HEK293T (cell line): ENCODE measurements at regions not wholly inside any gene's neighbourhood (a gene's known extent, or its start where the extent isn't known, plus 50 kb on each side); places are given as distances from the start of the nearest gene placed in this dataset.

Experiments used
- CTCF ChIA-PET: fragments of 350-600 bp; formaldehyde crosslinking; extraction: SDS; loops from one replicate; lab custom pipeline; 2021; ENCODE audit warnings: antibody characterized with exemption, inconsistent platforms; lab: Yijun Ruan, JAX
- POLR2A ChIA-PET: fragments of 350-600 bp; formaldehyde crosslinking; extraction: SDS; loops from one replicate; lab custom pipeline; 2020; ENCODE audit warnings: antibody characterized with exemption, inconsistent platforms; lab: Yijun Ruan, JAX
- DNase-seq: peaks from one replicate; pipeline ENCODE4 v3.0.0; 2012; ENCODE audit warnings: mixed read lengths; ENCODE audit errors: extremely low spot score
- ARNT ChIP-seq: fragments of 450-650 bp; IDR thresholded peaks from 2 replicates; pipeline ENCODE4 v1.6.1; 2017; ENCODE audit warnings: mild to moderate bottlenecking
- BHLHE40 ChIP-seq: fragments of 450-650 bp; IDR thresholded peaks from 2 replicates; pipeline ENCODE4 v1.6.1; 2016; ENCODE audit warnings: mild to moderate bottlenecking, moderate library complexity, borderline replicate concordance
- CTBP1 ChIP-seq: fragments of 450-650 bp; IDR thresholded peaks from 2 replicates; pipeline ENCODE4 v1.6.1; 2016; ENCODE audit warnings: borderline replicate concordance
- ELF4 ChIP-seq: fragments of 450-650 bp; IDR thresholded peaks from 2 replicates; pipeline ENCODE4 v1.6.1; 2017; ENCODE audit warnings: antibody characterized with exemption
- FOXA1 ChIP-seq: fragments of 450-650 bp; IDR thresholded peaks from 2 replicates; pipeline ENCODE4 v1.6.1; 2016; ENCODE audit warnings: mild to moderate bottlenecking
- FOXK2 ChIP-seq: fragments of 450-650 bp; IDR thresholded peaks from 2 replicates; pipeline ENCODE4 v1.6.1; 2016; ENCODE audit warnings: mild to moderate bottlenecking
- FOXM1 ChIP-seq: fragments of 450-650 bp; IDR thresholded peaks from 2 replicates; pipeline ENCODE4 v1.6.1; 2017; ENCODE audit warnings: mild to moderate bottlenecking, borderline replicate concordance
- HDGF ChIP-seq: fragments of 450-650 bp; IDR thresholded peaks from 2 replicates; pipeline ENCODE4 v1.6.1; 2017; ENCODE audit warnings: antibody characterized with exemption, borderline replicate concordance
- L3MBTL2 ChIP-seq: fragments of 450-650 bp; conservative IDR thresholded peaks from 2 replicates; pipeline ENCODE4 v1.6.1; 2016; ENCODE audit warnings: mild to moderate bottlenecking
- LEF1 ChIP-seq: fragments of 450-650 bp; IDR thresholded peaks from 2 replicates; pipeline ENCODE4 v1.6.1; 2017; ENCODE audit warnings: mild to moderate bottlenecking, borderline replicate concordance
- NFRKB ChIP-seq: fragments of 450-650 bp; IDR thresholded peaks from 2 replicates; pipeline ENCODE4 v1.6.1; 2016; ENCODE audit warnings: mild to moderate bottlenecking, moderate library complexity
- SP1 ChIP-seq: fragments of 450-650 bp; IDR thresholded peaks from 2 replicates; pipeline ENCODE4 v1.6.1; 2017
- SUZ12 ChIP-seq: fragments of 450-650 bp; IDR thresholded peaks from 2 replicates; pipeline ENCODE4 v1.6.1; 2016; ENCODE audit warnings: mild to moderate bottlenecking
- TARDBP ChIP-seq: fragments of 450-650 bp; IDR thresholded peaks from 2 replicates; pipeline ENCODE4 v1.6.1; 2016
- ZNF384 ChIP-seq: fragments of 450-650 bp; IDR thresholded peaks from 2 replicates; pipeline ENCODE4 v1.6.1; 2016
- TF ChIP-seq, protein P1 (sequence below): fragments of 450-650 bp; IDR thresholded peaks from 2 replicates; pipeline ENCODE4 v1.6.1; 2016

DNA sequence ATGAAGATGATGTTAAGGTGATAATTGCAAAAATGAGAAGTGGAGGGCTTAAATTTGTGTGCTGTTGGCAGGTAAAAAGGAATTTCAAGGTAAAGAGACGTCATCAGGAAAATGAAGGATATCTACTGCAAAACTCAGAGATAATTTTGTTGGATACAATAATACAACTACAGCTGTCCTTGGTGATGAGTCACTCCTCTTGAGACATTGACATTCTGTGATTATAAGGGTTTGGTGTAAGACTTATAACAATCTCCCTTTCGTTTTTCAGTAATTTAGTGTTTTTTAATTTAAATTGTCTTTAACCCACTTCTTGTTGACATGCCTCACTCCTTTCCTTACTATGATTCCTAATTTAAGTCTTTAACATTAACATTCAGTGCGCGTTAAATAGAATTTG, 1074.1 kb upstream of the SLIT2 start:
- CTCF ChIA-PET, result no interaction called here
- DNase-seq, result no peak
- POLR2A ChIA-PET, result no interaction called here

DNA sequence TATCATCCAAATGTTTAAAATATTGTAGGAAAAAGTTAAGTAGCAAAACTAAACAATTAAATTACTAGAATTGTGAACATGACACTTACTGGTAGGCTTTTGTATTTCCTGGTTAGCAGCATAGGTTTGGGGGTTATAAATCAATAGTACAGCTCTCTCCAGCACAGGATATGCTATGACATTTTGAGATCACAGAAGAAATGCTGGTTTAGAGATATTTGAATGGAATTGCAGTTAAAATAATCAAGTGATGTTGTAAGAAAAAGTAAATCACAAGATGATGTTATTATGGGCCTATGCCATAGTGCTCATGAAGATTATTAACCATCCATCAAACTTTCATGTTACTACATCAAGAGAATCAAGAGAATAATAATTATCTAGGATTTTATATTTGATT, 1079.9 kb upstream of the SLIT2 start:
- no peak for DNase-seq
- ChIA-PET CTCF (no interaction called here), POLR2A (no interaction called here)
- TF ChIP-seq ELF4 (no peak), FOXM1 (no peak), FOXK2 (no peak), SUZ12 (no peak)

More for the DNA sequence above, 1074.1 kb upstream of the SLIT2 start:
- TF ChIP-seq HDGF (no peak), SUZ12 (no peak)

DNA sequence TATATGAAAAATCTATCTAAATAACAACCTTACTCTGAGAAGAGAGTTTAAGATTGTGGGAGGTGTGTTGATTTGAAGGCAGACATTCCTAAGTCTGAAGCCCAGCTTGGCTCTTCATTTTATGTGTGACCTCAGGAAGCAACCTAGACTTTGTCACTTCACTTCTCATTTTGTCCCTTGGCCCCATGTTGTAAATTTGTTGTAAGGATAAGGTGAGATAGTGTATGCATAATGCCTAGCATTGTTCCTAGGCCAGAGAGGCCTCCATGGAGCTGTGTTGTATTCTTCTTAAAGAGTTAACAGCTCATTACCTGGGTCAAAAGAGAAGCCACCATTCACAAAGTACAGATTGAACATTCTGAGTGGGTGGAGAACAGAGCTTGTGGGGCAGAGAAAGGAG, 1084.4 kb upstream of the SLIT2 start:
- CTCF ChIA-PET, result no interaction called here

DNA sequence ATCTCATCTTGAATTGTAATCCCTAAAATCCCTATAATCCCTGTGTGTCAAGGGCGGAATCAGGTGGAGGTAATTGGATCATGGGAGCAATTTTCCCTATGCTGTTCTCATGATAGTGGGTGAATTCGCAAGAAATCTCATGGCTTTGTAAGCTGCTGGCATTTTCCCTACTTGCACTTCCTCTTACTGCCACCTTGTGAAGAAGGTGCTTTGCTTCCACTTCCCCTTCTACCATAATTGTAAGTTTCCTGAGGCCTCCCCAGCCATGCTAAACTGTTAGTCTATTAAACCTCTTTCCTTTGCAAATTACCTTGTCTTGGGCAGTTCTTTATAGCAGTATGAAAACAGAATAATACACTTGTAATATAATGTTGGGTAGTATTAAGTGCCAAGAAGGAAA, 1087.4 kb upstream of the SLIT2 start:
- CTCF ChIA-PET, result no interaction called here
- DNase-seq, result no peak
- POLR2A ChIA-PET, result no interaction called here
- no peak for TF ChIP-seq FOXK2
- TF ChIP-seq HDGF, result no peak
- no peak for TF ChIP-seq FOXA1
- no peak for TF ChIP-seq NFRKB
- TF ChIP-seq CTBP1, result no peak
- TF ChIP-seq L3MBTL2, result no peak
- TF ChIP-seq, protein P1, sequence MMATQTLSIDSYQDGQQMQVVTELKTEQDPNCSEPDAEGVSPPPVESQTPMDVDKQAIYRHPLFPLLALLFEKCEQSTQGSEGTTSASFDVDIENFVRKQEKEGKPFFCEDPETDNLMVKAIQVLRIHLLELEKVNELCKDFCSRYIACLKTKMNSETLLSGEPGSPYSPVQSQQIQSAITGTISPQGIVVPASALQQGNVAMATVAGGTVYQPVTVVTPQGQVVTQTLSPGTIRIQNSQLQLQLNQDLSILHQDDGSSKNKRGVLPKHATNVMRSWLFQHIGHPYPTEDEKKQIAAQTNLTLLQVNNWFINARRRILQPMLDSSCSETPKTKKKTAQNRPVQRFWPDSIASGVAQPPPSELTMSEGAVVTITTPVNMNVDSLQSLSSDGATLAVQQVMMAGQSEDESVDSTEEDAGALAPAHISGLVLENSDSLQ, result no peak
- no peak for TF ChIP-seq TARDBP
- no peak for TF ChIP-seq SUZ12
- no peak for TF ChIP-seq FOXM1

More for the DNA sequence above, 1084.4 kb upstream of the SLIT2 start:
- TF ChIP-seq ZNF384, result no peak
- no peak for TF ChIP-seq L3MBTL2
- POLR2A ChIA-PET, result no interaction called here
- no peak for DNase-seq

DNA sequence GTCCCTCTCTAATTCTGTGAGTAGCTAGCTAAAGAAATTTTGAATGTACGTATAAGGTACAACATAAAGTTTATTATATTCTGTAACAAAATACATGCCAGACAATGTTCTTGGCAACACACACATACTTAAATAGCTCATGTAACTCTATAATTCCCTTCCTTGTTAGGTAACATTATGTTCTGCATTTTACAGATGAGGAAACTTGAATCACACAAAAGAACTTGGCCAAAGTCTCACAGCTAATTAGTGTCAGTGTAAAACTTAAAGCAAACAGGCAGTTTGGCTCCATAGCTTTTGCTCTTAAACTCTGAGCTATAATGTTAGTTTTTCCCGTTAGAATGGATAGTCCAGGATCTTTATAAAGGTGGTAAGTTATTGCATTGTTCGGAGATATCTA, 1091.8 kb upstream of the SLIT2 start:
- no peak for TF ChIP-seq SUZ12
- TF ChIP-seq TARDBP, result no peak
- TF ChIP-seq ELF4, result no peak
- no peak for TF ChIP-seq SP1
- no peak for TF ChIP-seq ZNF384
- POLR2A ChIA-PET, result no interaction called here
- CTCF ChIA-PET, result no interaction called here
- no peak for DNase-seq

DNA sequence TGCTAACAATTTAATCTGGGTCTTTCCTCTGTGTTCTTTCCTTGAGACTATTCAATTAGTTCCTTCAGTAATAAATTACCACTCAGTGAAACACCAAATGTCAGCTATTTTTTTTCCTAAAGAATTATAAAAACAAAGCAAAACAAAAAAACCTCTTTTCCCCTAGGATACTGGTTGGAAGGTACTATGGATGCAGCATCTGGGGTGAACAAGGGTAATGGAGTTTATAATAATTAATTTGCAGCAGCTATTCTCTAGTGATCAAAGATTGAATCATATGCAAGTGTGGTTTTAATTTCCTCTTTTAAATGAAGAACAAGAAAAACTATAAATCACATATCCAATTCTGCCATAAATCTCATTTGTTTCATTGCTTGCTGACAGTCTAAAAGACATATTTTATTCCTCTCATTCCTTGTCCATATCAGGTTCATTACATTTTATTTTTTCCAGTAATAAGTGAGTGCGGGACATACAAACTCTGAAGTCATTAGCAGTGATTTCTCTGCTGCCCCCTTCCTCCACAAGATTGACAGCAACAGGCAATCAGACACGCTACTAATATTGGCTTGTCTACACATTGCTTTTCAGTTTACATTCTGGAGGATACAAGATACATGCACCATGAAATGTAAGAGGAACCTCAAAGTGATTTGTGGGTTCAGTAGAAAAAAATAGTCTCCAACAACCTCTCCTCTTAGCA, 1093.4 kb upstream of the SLIT2 start:
- POLR2A ChIA-PET, result no interaction called here
- no peak for DNase-seq
- CTCF ChIA-PET, result no interaction called here
- TF ChIP-seq BHLHE40, result no peak
- no peak for TF ChIP-seq LEF1
- no peak for TF ChIP-seq FOXK2
- TF ChIP-seq SP1, result no peak
- TF ChIP-seq ARNT, result no peak
- TF ChIP-seq SUZ12, result no peak
- TF ChIP-seq L3MBTL2, result no peak
- TF ChIP-seq, protein P1, result no peak
- no peak for TF ChIP-seq CTBP1
- no peak for TF ChIP-seq TARDBP
- TF ChIP-seq HDGF, result no peak
- no peak for TF ChIP-seq ELF4
- TF ChIP-seq FOXM1, result no peak

DNA sequence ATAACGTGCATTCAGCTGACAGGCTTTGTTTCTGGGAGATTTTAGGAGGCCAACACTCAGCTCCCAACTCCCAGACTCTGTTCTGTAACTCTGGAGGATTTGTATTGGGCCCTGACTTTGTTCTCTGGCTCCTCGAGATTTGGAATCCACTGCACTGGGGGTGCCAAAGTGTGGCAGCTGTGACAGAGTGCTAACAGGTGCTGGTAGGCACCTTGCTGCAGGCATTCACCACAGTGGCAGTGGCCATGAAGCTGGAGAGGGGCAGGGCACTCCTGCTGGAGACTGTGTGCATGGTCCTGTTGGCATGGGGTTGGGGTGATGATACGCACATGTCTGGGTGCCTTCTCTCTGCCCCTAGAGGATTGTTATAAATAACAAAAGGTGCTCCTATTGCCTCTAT, 1094.9 kb upstream of the SLIT2 start:
- DNase-seq, result no peak
- TF ChIP-seq, protein P1, result no peak
- TF ChIP-seq L3MBTL2, result no peak
- no peak for TF ChIP-seq NFRKB
- ChIA-PET POLR2A (no interaction called here), CTCF (no interaction called here)

DNA sequence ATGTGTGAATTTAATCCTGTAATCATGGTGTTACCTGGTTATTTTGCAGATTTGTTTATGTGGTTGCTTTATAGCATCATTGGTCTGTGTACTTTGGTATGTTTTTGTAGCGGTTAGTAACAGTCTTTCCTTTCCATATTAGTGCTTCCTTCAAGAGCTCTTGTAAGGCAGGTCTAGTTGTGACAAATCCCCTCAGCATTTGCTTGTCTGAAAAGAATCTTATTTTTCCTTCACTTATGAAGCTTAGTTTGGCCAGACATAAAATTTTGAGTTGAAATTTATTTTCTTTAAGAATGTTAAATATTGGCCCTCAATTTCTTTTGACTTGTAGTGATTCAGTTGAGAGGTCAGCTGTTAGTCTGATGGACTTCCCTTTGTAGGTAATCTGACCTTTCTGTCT, 1096.1 kb upstream of the SLIT2 start:
- TF ChIP-seq FOXK2 (no peak), BHLHE40 (no peak), L3MBTL2 (no peak), FOXA1 (no peak), FOXM1 (no peak), LEF1 (no peak), ZNF384 (no peak), SP1 (no peak), ARNT (no peak), SUZ12 (no peak), NFRKB (no peak), ELF4 (no peak), TARDBP (no peak)
- TF ChIP-seq, protein P1, result no peak
- ChIA-PET CTCF (no interaction called here), POLR2A (no interaction called here)
- no peak for DNase-seq
